HG03066 (cell line): ENCODE measurements at regions not wholly inside any gene's neighbourhood (a gene's known extent, or its start where the extent isn't known, plus 50 kb on each side); places are given as distances from the start of the nearest gene placed in this dataset.

Experiments
- ATAC-seq: cut with Tn5 transposase; IDR thresholded peaks from one replicate; pipeline ENCODE4 v1.9.1; 2021; ENCODE audit warnings: low read depth; ENCODE audit not compliant: unreplicated experiment

GRCh38 chr3:40639006-40639405 is 114.2 kb downstream of the ZNF621 start:
- ATAC-seq = no peak

DNA sequence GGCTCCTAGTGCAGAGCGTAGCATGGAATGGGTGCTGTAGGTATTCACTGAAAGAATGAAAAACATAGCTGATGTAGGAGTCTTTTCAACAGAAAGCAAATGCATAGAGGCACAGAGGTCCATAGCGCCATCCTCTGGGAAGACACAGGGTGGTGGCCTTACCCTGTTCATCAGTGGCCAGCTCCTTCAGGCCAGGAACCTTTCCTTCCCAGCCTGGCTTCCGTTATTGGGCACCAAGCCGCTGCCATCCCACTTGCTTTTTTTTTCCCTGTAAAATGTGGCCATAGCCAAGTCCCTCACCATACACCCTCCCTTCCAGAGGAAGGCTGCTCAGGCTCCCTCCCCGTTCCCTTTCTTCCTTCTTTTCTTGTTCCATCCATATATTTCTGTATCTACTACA is 118.1 kb downstream of the ZNF621 start:
- no peak for ATAC-seq

GRCh38 chr3:40645883-40646282 is 121.1 kb downstream of the ZNF621 start:
- no peak for ATAC-seq

DNA sequence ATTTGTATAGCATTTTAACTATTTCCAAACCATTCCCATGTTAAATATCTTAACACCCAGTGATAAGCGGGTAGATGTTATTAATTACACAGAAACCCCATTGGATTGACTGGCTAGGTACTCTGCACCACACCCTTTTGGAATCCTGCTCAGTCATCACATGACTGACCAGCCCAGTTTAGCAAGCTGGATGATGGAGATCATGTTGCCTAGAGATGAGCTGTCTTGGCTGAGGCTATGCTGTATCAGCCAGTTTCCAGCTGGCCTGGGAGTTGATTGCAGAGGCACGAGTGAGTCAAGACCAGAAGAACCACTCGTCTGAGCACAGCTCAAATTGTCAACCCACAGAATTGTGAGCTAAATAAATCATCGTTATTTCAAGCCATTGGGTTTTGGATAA is 124.6 kb downstream of the ZNF621 start:
- no peak for ATAC-seq

DNA sequence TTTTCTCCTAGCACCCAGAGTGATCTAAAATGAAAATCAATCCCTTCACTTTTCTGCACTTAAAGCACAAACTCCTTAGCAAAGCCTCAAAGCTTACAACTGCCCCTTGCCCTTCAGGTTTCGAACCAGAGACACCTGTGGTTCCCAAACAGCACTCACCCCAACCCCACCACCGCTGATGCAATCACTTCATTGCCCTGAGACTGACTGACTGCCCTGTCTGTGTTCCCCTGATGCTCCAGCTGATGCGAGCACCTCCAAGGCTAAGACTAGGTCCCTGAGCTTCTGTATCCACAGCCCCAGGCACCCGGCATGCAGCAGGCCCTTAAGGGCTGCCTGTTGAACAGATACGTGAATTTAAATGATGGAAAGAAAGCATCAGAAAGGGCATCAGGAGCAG is 127.3 kb downstream of the ZNF621 start:
- no peak for ATAC-seq

GRCh38 chr3:40653001-40653400 is 128.2 kb downstream of the ZNF621 start:
- no peak for ATAC-seq

DNA sequence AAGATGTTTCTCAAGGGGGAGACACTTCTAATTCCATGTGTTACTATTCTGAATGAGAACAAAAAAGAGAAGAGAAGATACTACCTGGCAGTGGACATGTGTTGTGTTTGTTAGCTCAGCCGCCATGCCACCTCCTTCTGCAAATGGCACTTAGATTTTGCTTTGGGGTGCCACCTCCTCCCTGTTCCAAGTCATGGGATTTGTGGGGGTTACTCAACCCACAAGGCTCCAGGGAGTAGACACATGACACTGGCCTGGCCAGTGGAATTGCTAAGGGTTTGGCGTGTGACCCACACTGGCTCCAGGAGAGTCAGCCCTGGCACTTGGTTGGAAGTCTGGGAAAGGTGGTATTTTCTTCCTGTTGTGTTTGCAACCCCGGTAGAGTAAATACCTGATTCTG is 129.1 kb downstream of the ZNF621 start:
- ATAC-seq = no peak

DNA sequence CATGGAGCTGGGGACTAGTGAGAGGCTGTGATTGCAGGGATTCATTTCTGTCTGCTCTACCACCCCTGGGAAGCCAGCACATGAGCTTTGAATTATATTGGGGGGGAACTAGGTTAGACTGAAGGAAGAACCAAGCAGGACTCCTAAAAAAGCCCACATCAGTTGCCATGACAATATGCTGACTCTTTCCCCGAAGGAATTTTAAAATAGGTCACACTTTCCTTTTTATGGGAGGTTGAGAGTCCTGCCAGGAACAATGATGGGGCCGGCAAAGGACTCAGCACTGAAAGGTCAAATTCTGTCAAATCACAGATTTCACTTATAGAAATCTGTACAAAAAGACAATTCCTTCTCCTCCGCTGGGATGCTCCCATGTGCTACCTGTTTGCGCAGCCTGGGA is 130.8 kb downstream of the ZNF621 start:
- no peak for ATAC-seq

DNA sequence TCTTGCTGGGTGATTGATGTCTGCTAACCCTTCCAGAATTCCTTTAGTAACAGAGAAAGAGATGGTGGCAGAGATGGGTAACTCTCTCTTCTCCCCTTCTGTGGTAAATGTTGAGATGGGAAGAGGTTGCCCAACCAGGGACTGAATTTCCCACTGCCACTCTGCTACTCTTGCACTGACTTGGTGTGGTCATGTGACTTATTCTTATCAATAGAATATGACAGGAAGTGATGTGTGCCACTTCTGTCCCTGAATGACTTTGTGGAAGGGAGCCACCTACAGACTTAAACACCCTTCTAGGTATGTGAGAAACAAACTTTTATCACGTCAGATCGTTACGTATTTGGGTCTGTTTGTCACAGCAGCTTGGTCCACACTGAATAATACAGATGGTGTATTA is 132.9 kb downstream of the ZNF621 start:
- no peak for ATAC-seq

GRCh38 chr3:40658305-40658704 is 133.5 kb downstream of the ZNF621 start:
- ATAC-seq = no peak

GRCh38 chr3:40660554-40660953 is 135.8 kb downstream of the ZNF621 start:
- ATAC-seq = no peak

GRCh38 chr3:40661284-40661683 is 136.5 kb downstream of the ZNF621 start:
- ATAC-seq = no peak

DNA sequence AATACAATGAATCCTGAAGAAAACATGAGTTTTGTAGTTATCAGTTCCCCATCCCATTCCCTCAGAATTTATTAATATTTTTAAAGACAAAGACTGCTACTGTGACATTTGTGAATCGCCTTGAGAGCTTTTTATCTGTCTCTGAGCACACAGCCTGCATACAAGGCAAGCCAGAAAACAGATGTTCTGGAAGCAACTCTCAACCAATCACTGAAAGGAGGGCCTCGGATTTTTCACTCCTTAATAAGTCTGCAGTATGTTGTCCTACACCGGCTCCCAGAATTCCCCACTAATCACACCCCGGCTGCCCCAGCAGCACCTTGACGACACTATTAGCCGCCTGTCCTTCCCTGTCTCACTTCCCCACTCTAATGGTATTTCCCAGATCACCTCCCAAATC is 138.5 kb downstream of the ZNF621 start:
- ATAC-seq = no peak

DNA sequence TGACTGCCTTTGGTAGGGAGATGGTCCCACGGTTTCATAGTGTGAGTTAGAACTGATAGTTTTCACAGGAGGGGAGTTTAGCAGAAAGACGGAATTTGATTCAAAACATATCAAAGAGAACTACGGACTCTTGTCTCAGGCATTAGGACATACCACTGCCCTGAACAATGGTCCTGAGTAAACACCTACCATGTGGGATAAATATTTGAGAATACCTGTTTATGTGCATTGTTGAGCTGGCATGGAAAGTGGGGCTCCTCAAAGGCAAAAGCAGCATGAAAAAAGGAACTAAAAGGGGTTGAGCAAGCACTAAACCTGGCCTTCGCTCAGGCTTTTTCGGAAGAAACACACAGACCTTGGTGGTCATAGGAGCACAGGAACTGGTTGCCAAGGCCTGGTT is 144.4 kb downstream of the ZNF621 start:
- ATAC-seq = no peak

DNA sequence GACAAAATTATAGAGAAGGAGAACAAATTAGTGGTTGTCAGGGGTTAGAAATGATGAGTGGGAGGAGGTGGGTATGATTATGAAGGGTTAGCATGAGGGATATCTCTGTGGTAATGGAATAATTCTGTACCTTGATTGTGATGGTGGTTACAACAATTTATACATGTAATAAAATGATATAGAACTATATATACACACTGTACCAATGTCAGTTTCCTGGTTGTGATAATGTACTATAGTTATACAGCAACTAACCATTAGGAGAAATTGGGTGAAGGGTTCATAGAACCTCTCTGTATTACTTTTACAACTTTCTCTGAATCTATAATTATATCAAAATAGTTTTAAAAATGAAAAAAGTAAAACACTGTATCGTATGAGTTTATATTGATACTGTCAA is 148.1 kb downstream of the ZNF621 start:
- no peak for ATAC-seq

GRCh38 chr3:40677321-40677720 is 152.6 kb downstream of the ZNF621 start:
- ATAC-seq = no peak

DNA sequence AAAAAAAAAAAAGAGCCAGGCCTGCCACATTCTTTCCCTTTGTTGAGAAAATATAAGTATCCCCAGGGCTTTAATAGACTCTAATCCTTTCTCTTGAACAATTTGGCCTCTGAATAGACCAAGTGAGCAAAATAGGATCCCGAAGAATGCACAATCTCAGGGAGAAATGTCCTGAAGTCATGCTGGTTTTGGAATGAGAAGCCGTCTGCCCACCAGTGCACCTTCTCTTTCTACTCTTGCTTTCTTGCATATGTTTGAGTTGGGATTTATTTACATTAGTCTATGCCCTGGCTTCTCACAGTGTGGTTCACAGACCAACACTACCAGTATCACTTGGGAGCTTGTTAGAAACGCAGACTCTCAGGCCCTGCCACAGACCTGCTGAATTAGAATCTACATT is 153.0 kb downstream of the ZNF621 start:
- no peak for ATAC-seq

GRCh38 chr3:40679290-40679689 is 154.5 kb downstream of the ZNF621 start:
- no peak for ATAC-seq

DNA sequence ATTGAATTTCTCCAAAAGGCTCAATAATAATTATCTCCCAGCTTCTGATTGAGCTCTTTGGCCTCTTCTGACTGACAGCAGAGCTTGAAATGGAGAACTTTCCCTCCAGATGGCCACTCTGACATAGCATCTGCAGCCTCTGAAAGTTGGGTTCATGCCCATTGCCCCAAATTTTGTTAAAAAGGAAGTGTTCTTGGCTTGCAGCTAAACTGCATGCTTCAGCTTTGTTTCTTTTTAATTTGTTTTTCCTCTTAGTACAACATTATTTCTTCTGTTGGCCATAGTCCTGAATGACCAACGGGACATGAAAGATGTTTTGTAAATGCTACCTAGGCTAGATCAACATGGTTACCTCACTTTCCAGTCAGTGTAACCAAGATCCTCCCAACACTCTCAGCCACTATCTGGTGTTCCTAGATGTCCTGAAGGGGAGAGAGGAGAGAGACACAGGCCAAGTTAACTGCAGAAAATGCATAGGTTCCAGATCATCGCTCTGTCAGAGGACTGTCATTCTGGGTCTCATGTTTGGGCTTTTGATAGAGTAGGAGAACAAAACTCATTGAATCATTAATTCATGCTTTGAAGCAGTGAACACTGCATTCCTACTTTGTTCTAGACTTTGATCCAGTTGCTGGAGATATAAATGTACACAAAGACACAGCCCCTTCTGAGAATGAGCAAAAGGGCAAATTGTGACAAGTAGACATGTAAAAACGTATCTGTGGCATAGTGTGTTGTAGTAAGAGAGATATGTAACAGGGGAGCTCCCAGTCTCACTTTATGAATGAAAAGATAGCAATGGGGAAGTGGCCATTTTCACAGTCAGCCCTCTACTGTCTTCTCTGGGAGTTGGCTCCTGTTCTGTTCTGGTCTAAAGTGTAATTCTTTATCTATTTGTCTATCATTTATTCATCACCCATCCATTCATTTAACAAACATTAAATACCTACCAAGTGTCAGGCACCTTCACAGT is 156.2 kb downstream of the ZNF621 start:
- ATAC-seq = no peak

- no peak for ATAC-seq
These were observed 156.9 kb downstream of the ZNF621 start for GRCh38 chr3:40681658-40682055.

GRCh38 chr3:40689837-40690236 is 165.1 kb downstream of the ZNF621 start:
- ATAC-seq = no peak

- ATAC-seq = no peak
These were observed 166.1 kb downstream of the ZNF621 start for GRCh38 chr3:40690749-40691451.
